Endothelial cell of umbilical vein (primary cell): ENCODE measurements at regions not wholly inside any gene's neighbourhood (a gene's known extent, or its start where the extent isn't known, plus 50 kb on each side); places are given as distances from the start of the nearest gene placed in this dataset.

Experiments used
- BruUV-seq: library from RNA; stranded (reverse); fragments of 400-500 nt; replicated peaks from 2 replicates; lab custom pipeline; 2021; lab: Mats Ljungman, UMichigan
- CTCF ChIA-PET: fragments of 300-600, 350-600 bp; sonication (Branson Sonifier 250); formaldehyde crosslinking; loops from one replicate; lab custom pipeline; 2021; ENCODE audit warnings: antibody characterized with exemption, inconsistent platforms; lab: Charles Lee
- POLR2A ChIA-PET: fragments of 300-600, 350-600 bp; sonication (Branson Sonifier 250); formaldehyde crosslinking; loops from one replicate; lab custom pipeline; 2021; ENCODE audit warnings: antibody characterized with exemption, inconsistent platforms; lab: Charles Lee
- DNase-seq: peaks from one replicate; pipeline ENCODE4 v3.0.0-alpha.2; 2011; ENCODE audit warnings: low read depth, low spot score
- FAIRE-seq: peaks from 2 replicates; lab custom pipeline; 2011; peaks lifted over from hg19 to GRCh38; lab: Jason Lieb, UNC
- H2AFZ ChIP-seq: 2 replicates; pipeline ENCODE4 v1.6.0; 2012; ENCODE audit warnings: low read depth, low read length, control low read depth, inconsistent platforms
- H3K27ac ChIP-seq: 2 replicates; pipeline ENCODE4 v1.5.1; 2011; ENCODE audit warnings: low read depth, mild to moderate bottlenecking, control low read depth, low read length, moderate library complexity; ENCODE audit not compliant: insufficient read depth
- H3K27me3 ChIP-seq, 2 experiments: 2 replicates each; pipeline versions ENCODE4 v1.6.0 to v1.6.1; 2011; ENCODE audit warnings: low read length in 2 of 2, mixed read lengths in 1 of 2; ENCODE audit not compliant: control insufficient read depth in 2 of 2, insufficient read depth in 2 of 2
- H3K36me3 ChIP-seq, 2 experiments: 2 replicates in 1 of 2; 3 replicates in 1 of 2; pipeline ENCODE4 v1.5.1; 2011; ENCODE audit warnings: low read length in 2 of 2, mild to moderate bottlenecking in 1 of 2, moderate library complexity in 1 of 2; ENCODE audit not compliant: control insufficient read depth in 2 of 2, insufficient read depth in 2 of 2; ENCODE audit errors: extremely low read depth in 1 of 2
- H3K4me1 ChIP-seq: 3 replicates; pipeline ENCODE4 v1.5.1; 2011; ENCODE audit warnings: mild to moderate bottlenecking, low read length; ENCODE audit not compliant: control insufficient read depth, insufficient read depth; ENCODE audit errors: extremely low read depth
- H3K4me2 ChIP-seq: 2 replicates; pipeline ENCODE4 v1.6.1; 2011; ENCODE audit warnings: low read length, control low read depth, mixed read lengths; ENCODE audit not compliant: insufficient read depth
- H3K4me3 ChIP-seq, 3 experiments: fragments of 200-600 bp in 1 of 3; sonication (generic), shearing (Covaris generic) in 1 of 3; replicated peaks in 1 of 3; 2 replicates each; pipeline ENCODE4 v1.5.1; 2011 to 2016; ENCODE audit warnings: control low read depth in 3 of 3, low read length in 3 of 3, mild to moderate bottlenecking in 2 of 3, inconsistent platforms in 1 of 3, low read depth in 1 of 3, moderate library complexity in 1 of 3; ENCODE audit not compliant: insufficient read depth in 1 of 3
- H3K79me2 ChIP-seq: 2 replicates; pipeline ENCODE4 v1.6.0; 2012; ENCODE audit warnings: low read length, inconsistent platforms; ENCODE audit not compliant: control insufficient read depth, insufficient read depth
- H3K9ac ChIP-seq: replicated peaks from 2 replicates; pipeline ENCODE3; 2011; ENCODE audit warnings: low read length, control low read depth; ENCODE audit not compliant: insufficient read depth; ENCODE audit errors: extremely low read depth
- H3K9me1 ChIP-seq: replicated peaks from 3 replicates; pipeline ENCODE4 v1.6.0; 2011; ENCODE audit warnings: mild to moderate bottlenecking, low read length; ENCODE audit not compliant: control insufficient read depth, insufficient read depth; ENCODE audit errors: extremely low read depth
- H3K9me3 ChIP-seq: replicated peaks from 2 replicates; pipeline ENCODE4 v1.5.1; 2012; ENCODE audit warnings: low read length, inconsistent platforms; ENCODE audit not compliant: control insufficient read depth, insufficient read depth
- H4K20me1 ChIP-seq: replicated peaks from 2 replicates; pipeline ENCODE3; 2011; ENCODE audit warnings: mild to moderate bottlenecking, low read length; ENCODE audit not compliant: control insufficient read depth, insufficient read depth; ENCODE audit errors: extremely low read depth
- EZH2 ChIP-seq: IDR thresholded peaks from 2 replicates; pipeline ENCODE4 v1.6.1; 2012; ENCODE audit warnings: borderline replicate concordance, low read depth, mild to moderate bottlenecking, moderate library complexity, low read length, inconsistent platforms; ENCODE audit not compliant: severe bottlenecking
- FOS ChIP-seq: IDR thresholded peaks from 2 replicates; pipeline ENCODE4 v1.6.1; 2011; ENCODE audit warnings: mild to moderate bottlenecking, low read length, moderate library complexity, borderline replicate concordance; ENCODE audit not compliant: insufficient read depth
- GATA2 ChIP-seq: IDR thresholded peaks from 2 replicates; pipeline ENCODE4 v1.7.0; 2011; ENCODE audit warnings: low read depth, mild to moderate bottlenecking, moderate library complexity, mixed read lengths, low read length; ENCODE audit not compliant: insufficient read length, insufficient read depth
- JUN ChIP-seq: IDR thresholded peaks from 2 replicates; pipeline ENCODE4 v1.6.1; 2011; ENCODE audit warnings: borderline replicate concordance, low read depth; ENCODE audit not compliant: insufficient read length, insufficient read depth
- MYC ChIP-seq: IDR thresholded peaks from one replicate; pipeline ENCODE4 v1.6.1; 2011; ENCODE audit warnings: mild to moderate bottlenecking, low read depth, low read length
- POLR2A ChIP-seq: IDR thresholded peaks from 2 replicates; pipeline ENCODE4 v1.6.1; 2012; ENCODE audit warnings: low read depth, mild to moderate bottlenecking, control low read depth, low read length
- POLR2AphosphoS5 ChIP-seq: IDR thresholded peaks from 2 replicates; pipeline ENCODE4 v1.6.1; 2012; ENCODE audit warnings: low read depth, mild to moderate bottlenecking, control low read depth, low read length, moderate library complexity; ENCODE audit not compliant: insufficient read depth
- dilution Hi-C: fragments of 300-500 bp; cut with MboI; formaldehyde crosslinking; loops from one replicate; pipeline ENCODE4 v1.15.0; 2019; ENCODE audit warnings: low sequenced_read_pairs; ENCODE audit not compliant: extremely low pct_ligation_motif_present
- intact Hi-C: fragments of 100-400 bp; cut with micrococcal nuclease; formaldehyde crosslinking; loops from one replicate; pipeline ENCODE4 v1.10.0; 2022
- TF ChIP-seq, protein P1 (sequence below): IDR thresholded peaks from 2 replicates; pipeline ENCODE4 v1.6.1; 2011; ENCODE audit not compliant: insufficient read depth, insufficient read length
- TF ChIP-seq, protein P2 (sequence below), 2 donors: IDR thresholded peaks; 1 replicate in 1 of 2; 2 replicates in 1 of 2; pipeline ENCODE4 v1.5.1; 2011; ENCODE audit warnings: low read length in 2 of 2, mild to moderate bottlenecking in 2 of 2, moderate library complexity in 2 of 2, control low read depth in 1 of 2, inconsistent platforms in 1 of 2, low read depth in 1 of 2; ENCODE audit not compliant: insufficient read depth in 1 of 2; ENCODE audit errors: extremely low read depth in 1 of 2

DNA sequence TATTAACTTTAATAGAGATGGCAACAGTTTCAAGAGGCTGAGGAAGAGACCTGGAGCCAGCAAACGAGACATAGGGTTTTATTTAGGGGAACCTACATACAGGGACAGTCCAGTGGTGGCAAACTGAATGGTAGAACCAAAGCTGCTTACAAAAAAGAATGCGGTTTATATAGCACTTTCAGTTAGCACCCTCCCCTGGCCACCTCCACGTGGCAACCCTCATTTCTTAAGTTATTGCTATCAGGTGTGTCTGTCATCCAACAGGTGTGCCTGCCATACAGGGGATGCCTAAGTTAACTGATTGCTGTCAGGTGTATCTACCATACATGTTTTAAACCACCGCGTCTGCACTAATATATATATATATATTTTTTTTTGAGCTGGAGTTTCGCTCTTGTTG, 129.2 kb upstream of the DUSP10 start:
- no TSS peak for BruUV-seq
- intact Hi-C loops: no loop called here
- no peaks in the 10 kb centered on the region for H3K27me3 ChIP-seq
- H3K36me3 ChIP-seq: no peaks in the 10 kb centered on the region
- H3K4me3 ChIP-seq: no peak overlapping the region
- H3K27ac ChIP-seq: no peak overlapping the region
- H2AFZ ChIP-seq: no peak overlapping the region
- H3K4me1 ChIP-seq: peaks cover 13% of the 10 kb centered on the region
- FAIRE-seq: no peak
- ChIA-PET CTCF (no interaction called here), POLR2A (no interaction called here)
- H3K79me2 ChIP-seq: no peaks in the 10 kb centered on the region
- H3K9me1 ChIP-seq: no peaks in the 10 kb centered on the region
- dilution Hi-C loops: no loop called here
- no peak for DNase-seq
- no peak overlapping the region for H3K9ac ChIP-seq
- H3K4me2 ChIP-seq: no peak overlapping the region
- TF ChIP-seq, protein P1, sequence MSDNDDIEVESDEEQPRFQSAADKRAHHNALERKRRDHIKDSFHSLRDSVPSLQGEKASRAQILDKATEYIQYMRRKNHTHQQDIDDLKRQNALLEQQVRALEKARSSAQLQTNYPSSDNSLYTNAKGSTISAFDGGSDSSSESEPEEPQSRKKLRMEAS: no peak
- no peak for TF ChIP-seq FOS
- TF ChIP-seq, protein P2, sequence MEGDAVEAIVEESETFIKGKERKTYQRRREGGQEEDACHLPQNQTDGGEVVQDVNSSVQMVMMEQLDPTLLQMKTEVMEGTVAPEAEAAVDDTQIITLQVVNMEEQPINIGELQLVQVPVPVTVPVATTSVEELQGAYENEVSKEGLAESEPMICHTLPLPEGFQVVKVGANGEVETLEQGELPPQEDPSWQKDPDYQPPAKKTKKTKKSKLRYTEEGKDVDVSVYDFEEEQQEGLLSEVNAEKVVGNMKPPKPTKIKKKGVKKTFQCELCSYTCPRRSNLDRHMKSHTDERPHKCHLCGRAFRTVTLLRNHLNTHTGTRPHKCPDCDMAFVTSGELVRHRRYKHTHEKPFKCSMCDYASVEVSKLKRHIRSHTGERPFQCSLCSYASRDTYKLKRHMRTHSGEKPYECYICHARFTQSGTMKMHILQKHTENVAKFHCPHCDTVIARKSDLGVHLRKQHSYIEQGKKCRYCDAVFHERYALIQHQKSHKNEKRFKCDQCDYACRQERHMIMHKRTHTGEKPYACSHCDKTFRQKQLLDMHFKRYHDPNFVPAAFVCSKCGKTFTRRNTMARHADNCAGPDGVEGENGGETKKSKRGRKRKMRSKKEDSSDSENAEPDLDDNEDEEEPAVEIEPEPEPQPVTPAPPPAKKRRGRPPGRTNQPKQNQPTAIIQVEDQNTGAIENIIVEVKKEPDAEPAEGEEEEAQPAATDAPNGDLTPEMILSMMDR (IDR thresholded peaks at IDR 0.05; ENCODE audit: extremely low read depth in 1 of 2, insufficient read depth in 1 of 2, low read depth in 1 of 2, low read length in 2 of 2): no peak
- no peak for TF ChIP-seq GATA2
- TF ChIP-seq EZH2: no peak
- no peak for TF ChIP-seq POLR2AphosphoS5
- TF ChIP-seq MYC: no peak
- no peak for TF ChIP-seq JUN
- no peak for TF ChIP-seq POLR2A
- no peaks in the 10 kb centered on the region for H3K9me3 ChIP-seq
- no peaks in the 10 kb centered on the region for H4K20me1 ChIP-seq
